OCI-LY7 (cell line): ENCODE measurements at regions not wholly inside any gene's neighbourhood (a gene's known extent, or its start where the extent isn't known, plus 50 kb on each side); places are given as distances from the start of the nearest gene placed in this dataset.

Experiments used
- CTCF ChIP-seq: fragments of 200-600 bp; sonication (generic); conservative IDR thresholded peaks from 2 replicates; pipeline ENCODE4 v1.5.1; 2014; ENCODE audit warnings: mild to moderate bottlenecking, antibody characterized with exemption, low read length, moderate library complexity, mixed read lengths
- EZH2phosphoT487 ChIP-seq: fragments of 200-600 bp; sonication (generic); IDR thresholded peaks from 2 replicates; pipeline ENCODE4 v1.6.1; 2018; ENCODE audit warnings: low read depth, borderline replicate concordance, mild to moderate bottlenecking, mixed run types, antibody characterized with exemption, low read length, moderate library complexity, mixed read lengths

GRCh38 chr3:118501152-118501551 lies 533.5 kb downstream of the IGSF11 start:
- TF ChIP-seq CTCF (no peak), EZH2phosphoT487 (no peak)
